Karpas-422 (cell line): ENCODE measurements at regions not wholly inside any gene's neighbourhood (a gene's known extent, or its start where the extent isn't known, plus 50 kb on each side); places are given as distances from the start of the nearest gene placed in this dataset.

Experiments
- DNase-seq: peaks from one replicate; pipeline ENCODE4 v3.0.0-alpha.2; 2015
- H2AFZ ChIP-seq: fragments of 200-600 bp; sonication (generic); 2 replicates; pipeline ENCODE4 v1.6.1; 2014; ENCODE audit warnings: antibody characterized with exemption, low read length, mixed read lengths
- H3K27ac ChIP-seq: fragments of 200-600 bp; sonication (generic); 2 replicates; pipeline ENCODE4 v1.5.1; 2014; ENCODE audit warnings: mild to moderate bottlenecking, low read length, moderate library complexity
- H3K27me3 ChIP-seq: fragments of 200-600 bp; sonication (generic); 2 replicates; pipeline ENCODE4 v1.6.1; 2014; ENCODE audit warnings: low read length, mixed read lengths
- H3K36me3 ChIP-seq: fragments of 200-600 bp; sonication (generic); 2 replicates; pipeline ENCODE4 v1.6.1; 2014; ENCODE audit warnings: low read length, mixed read lengths; ENCODE audit not compliant: insufficient read depth
- H3K4me1 ChIP-seq: fragments of 200-600 bp; sonication (generic); 2 replicates; pipeline ENCODE4 v1.6.1; 2014; ENCODE audit warnings: mild to moderate bottlenecking, low read length, mixed read lengths
- H3K4me2 ChIP-seq: fragments of 200-600 bp; sonication (generic); 2 replicates; pipeline ENCODE4 v1.6.1; 2014; ENCODE audit warnings: low read length, low read depth, mild to moderate bottlenecking; ENCODE audit not compliant: poor library complexity, severe bottlenecking
- H3K4me3 ChIP-seq: fragments of 200-600 bp; sonication (generic); 2 replicates; pipeline ENCODE4 v1.5.1; 2014; ENCODE audit warnings: mild to moderate bottlenecking, antibody characterized with exemption, low read length, mixed read lengths
- H3K79me2 ChIP-seq: fragments of 200-600 bp; sonication (generic); 2 replicates; pipeline ENCODE4 v1.6.1; 2014; ENCODE audit warnings: mild to moderate bottlenecking, low read length, mixed read lengths
- H3K9ac ChIP-seq: fragments of 200-600 bp; sonication (generic); 2 replicates; pipeline ENCODE4 v1.6.0; 2014; ENCODE audit warnings: low read length
- H3K9me2 ChIP-seq: fragments of 200-600 bp; sonication (generic), shearing (Covaris generic); replicated peaks from 2 replicates; pipeline ENCODE4 v1.6.0; 2014; ENCODE audit warnings: mild to moderate bottlenecking, low read length, moderate library complexity; ENCODE audit not compliant: insufficient read depth
- H3K9me3 ChIP-seq: fragments of 300-700, 200-600 bp; sonication (generic); 2 replicates; pipeline ENCODE4 v1.6.1; 2014; ENCODE audit warnings: low read length, mixed read lengths
- H4K20me1 ChIP-seq: fragments of 200-600 bp; sonication (generic); 2 replicates; pipeline ENCODE4 v1.6.1; 2014; ENCODE audit warnings: mild to moderate bottlenecking, antibody characterized with exemption, low read length, low read depth; ENCODE audit not compliant: insufficient read depth

- Histone ChIP-seq H3K4me2 (no peak overlapping the region), H3K9me2 (no peaks in the 10 kb centered on the region), H3K4me3 (no peak overlapping the region), H3K9me3 (no peaks in the 10 kb centered on the region), H3K9ac (no peak overlapping the region), H3K4me1 (no peaks in the 10 kb centered on the region), H3K27ac (no peak overlapping the region), H3K79me2 (no peaks in the 10 kb centered on the region), H4K20me1 (no peaks in the 10 kb centered on the region), H3K27me3 (no peaks in the 10 kb centered on the region), H3K36me3 (no peaks in the 10 kb centered on the region), H2AFZ (no peak overlapping the region; the same call in 1 of the 2 replicates)
- DNase-seq = no peak
Measured at GRCh38 chr13:68834375-68834774, 1273.3 kb upstream of the ATXN8OS start.

GRCh38 chr13:68816715-68817114 lies 1290.9 kb upstream of the ATXN8OS start:
- DNase-seq = peak; percentile 59
- Histone ChIP-seq H3K36me3 (no peaks in the 10 kb centered on the region), H3K9ac (no peak overlapping the region), H3K27ac (no peak overlapping the region), H3K4me1 (peaks cover 9% of the 10 kb centered on the region; the same call in 1 of the 2 replicates), H3K79me2 (no peaks in the 10 kb centered on the region), H3K9me2 (no peaks in the 10 kb centered on the region), H3K9me3 (no peaks in the 10 kb centered on the region), H3K4me3 (peak overlapping the region; percentile 14; the same call in 1 of the 2 replicates), H2AFZ (peak overlapping the region; percentile 87), H3K4me2 (peak overlapping the region; percentile 10), H3K27me3 (no peaks in the 10 kb centered on the region), H4K20me1 (no peaks in the 10 kb centered on the region)

- Histone ChIP-seq H3K9me2 (no peaks in the 10 kb centered on the region), H3K9ac (no peak overlapping the region), H3K4me3 (no peak overlapping the region), H3K27me3 (no peaks in the 10 kb centered on the region), H3K36me3 (no peaks in the 10 kb centered on the region), H3K4me1 (peaks cover 9% of the 10 kb centered on the region), H4K20me1 (no peaks in the 10 kb centered on the region), H3K79me2 (no peaks in the 10 kb centered on the region), H3K4me2 (no peak overlapping the region), H3K27ac (no peak overlapping the region), H2AFZ (peak overlapping the region; percentile 82), H3K9me3 (no peaks in the 10 kb centered on the region)
- no peak for DNase-seq
Measured at GRCh38 chr13:68813180-68813796, 1294.3 kb upstream of the ATXN8OS start.

GRCh38 chr13:68810660-68811059 lies 1297.0 kb upstream of the ATXN8OS start:
- Histone ChIP-seq H3K36me3 (no peaks in the 10 kb centered on the region), H2AFZ (peak overlapping the region; percentile 93), H3K9me3 (no peaks in the 10 kb centered on the region), H3K27me3 (no peaks in the 10 kb centered on the region), H3K9me2 (no peaks in the 10 kb centered on the region), H3K4me1 (peaks cover 4% of the 10 kb centered on the region), H3K9ac (no peak overlapping the region), H3K4me2 (peak overlapping the region; percentile 52), H4K20me1 (no peaks in the 10 kb centered on the region), H3K79me2 (no peaks in the 10 kb centered on the region), H3K4me3 (peak overlapping the region; percentile 47; the same call in 1 of the 2 replicates), H3K27ac (no peak overlapping the region)
- DNase-seq = peak; percentile 75

GRCh38 chr13:68808456-68808855 lies 1299.2 kb upstream of the ATXN8OS start:
- H3K4me1 ChIP-seq = peaks cover 4% of the 10 kb centered on the region
- H3K36me3 ChIP-seq = no peaks in the 10 kb centered on the region
- H3K9ac ChIP-seq = no peak overlapping the region
- no peak overlapping the region for H3K4me2 ChIP-seq
- H3K4me3 ChIP-seq = no peak overlapping the region
- H3K9me3 ChIP-seq = no peaks in the 10 kb centered on the region
- H2AFZ ChIP-seq = peak overlapping the region; percentile 23
- no peaks in the 10 kb centered on the region for H3K27me3 ChIP-seq
- H4K20me1 ChIP-seq = no peaks in the 10 kb centered on the region
- no peaks in the 10 kb centered on the region for H3K79me2 ChIP-seq
- no peak for DNase-seq
- H3K9me2 ChIP-seq = no peaks in the 10 kb centered on the region
- no peak overlapping the region for H3K27ac ChIP-seq

- H4K20me1 ChIP-seq = no peaks in the 10 kb centered on the region
- H3K9me3 ChIP-seq = no peaks in the 10 kb centered on the region; the same call in 1 of the 2 replicates
- H3K4me1 ChIP-seq = peaks cover 4% of the 10 kb centered on the region
- H3K9me2 ChIP-seq = no peaks in the 10 kb centered on the region
- no peak overlapping the region for H3K4me2 ChIP-seq
- H3K27me3 ChIP-seq = no peaks in the 10 kb centered on the region
- no peak for DNase-seq
- H2AFZ ChIP-seq = peak overlapping the region; percentile 76
- no peaks in the 10 kb centered on the region for H3K79me2 ChIP-seq
- no peak overlapping the region for H3K9ac ChIP-seq
- H3K27ac ChIP-seq = no peak overlapping the region
- H3K36me3 ChIP-seq = no peaks in the 10 kb centered on the region
- H3K4me3 ChIP-seq = no peak overlapping the region
Measured at GRCh38 chr13:68806125-68806524, 1301.5 kb upstream of the ATXN8OS start.

- Histone ChIP-seq H2AFZ (peak overlapping the region; percentile 78; the same call in 1 of the 2 replicates), H3K4me1 (no peaks in the 10 kb centered on the region), H3K9me3 (peaks cover 4% of the 10 kb centered on the region; the same call in 1 of the 2 replicates), H3K79me2 (no peaks in the 10 kb centered on the region), H3K4me2 (no peak overlapping the region), H3K27me3 (no peaks in the 10 kb centered on the region), H3K9ac (no peak overlapping the region), H4K20me1 (no peaks in the 10 kb centered on the region), H3K9me2 (no peaks in the 10 kb centered on the region), H3K4me3 (no peak overlapping the region), H3K27ac (no peak overlapping the region), H3K36me3 (no peaks in the 10 kb centered on the region)
- no peak for DNase-seq
Measured at GRCh38 chr13:68784275-68784674, 1323.4 kb upstream of the ATXN8OS start.

GRCh38 chr13:68759617-68760016 lies 1348.0 kb upstream of the ATXN8OS start:
- no peak overlapping the region for H3K27ac ChIP-seq

More at GRCh38 chr13:68759617-68760016, 1348.0 kb upstream of the ATXN8OS start:
- Histone ChIP-seq H3K4me1 (no peaks in the 10 kb centered on the region), H2AFZ (no peak overlapping the region), H4K20me1 (no peaks in the 10 kb centered on the region), H3K9me2 (no peaks in the 10 kb centered on the region), H3K9me3 (peaks cover 2% of the 10 kb centered on the region; the same call in 1 of the 2 replicates), H3K4me3 (no peak overlapping the region), H3K4me2 (no peak overlapping the region), H3K9ac (no peak overlapping the region), H3K27me3 (no peaks in the 10 kb centered on the region), H3K36me3 (no peaks in the 10 kb centered on the region), H3K79me2 (no peaks in the 10 kb centered on the region)
- no peak for DNase-seq
